Activated naive CD4-positive, alpha-beta T cell treated with anti-CD3 and anti-CD28 coated beads, Interleukin-2, amount 50 U/mL, for 24 hours (primary cell): ENCODE measurements at regions not wholly inside any gene's neighbourhood (a gene's known extent, or its start where the extent isn't known, plus 50 kb on each side); places are given as distances from the start of the nearest gene placed in this dataset.

Experiments used
- H3K27ac Mint-ChIP-seq: one replicate; pipeline ENCODE4 v1.8.0; 2021; ENCODE audit warnings: mild to moderate bottlenecking, mixed read lengths
- H3K27me3 Mint-ChIP-seq: one replicate; pipeline ENCODE4 v1.8.0; 2021; ENCODE audit warnings: mixed read lengths
- H3K36me3 Mint-ChIP-seq: one replicate; pipeline ENCODE4 v1.8.0; 2021; ENCODE audit warnings: mixed read lengths
- H3K4me1 Mint-ChIP-seq: one replicate; pipeline ENCODE4 v1.8.0; 2021; ENCODE audit warnings: mixed read lengths
- H3K4me3 Mint-ChIP-seq: one replicate; pipeline ENCODE4 v1.8.0; 2021; ENCODE audit warnings: mild to moderate bottlenecking, mixed read lengths
- H3K9me3 Mint-ChIP-seq: one replicate; pipeline ENCODE4 v1.8.0; 2021; ENCODE audit warnings: mixed read lengths

GRCh38 chr16:60558936-60559335 is 1477.3 kb downstream of the CDH8 start:
- Mint-ChIP-seq H3K27me3 (no peaks in the 10 kb centered on the region), H3K36me3 (no peaks in the 10 kb centered on the region), H3K27ac (no peak overlapping the region), H3K9me3 (peaks cover 28% of the 10 kb centered on the region), H3K4me1 (no peaks in the 10 kb centered on the region), H3K4me3 (no peak overlapping the region)

GRCh38 chr16:60553090-60553757 is 1483.0 kb downstream of the CDH8 start:
- Mint-ChIP-seq H3K9me3 (peaks cover 36% of the 10 kb centered on the region), H3K4me1 (no peaks in the 10 kb centered on the region), H3K4me3 (no peak overlapping the region), H3K36me3 (no peaks in the 10 kb centered on the region), H3K27ac (no peak overlapping the region), H3K27me3 (no peaks in the 10 kb centered on the region)

GRCh38 chr16:60541535-60541934 is 1494.7 kb downstream of the CDH8 start:
- H3K27ac Mint-ChIP-seq, result no peak overlapping the region
- peaks cover 9% of the 10 kb centered on the region for H3K9me3 Mint-ChIP-seq
- no peaks in the 10 kb centered on the region for H3K4me1 Mint-ChIP-seq
- H3K36me3 Mint-ChIP-seq, result no peaks in the 10 kb centered on the region
- no peaks in the 10 kb centered on the region for H3K27me3 Mint-ChIP-seq
- no peak overlapping the region for H3K4me3 Mint-ChIP-seq

GRCh38 chr16:60510941-60511340 is 1525.3 kb downstream of the CDH8 start:
- Mint-ChIP-seq H3K36me3 (no peaks in the 10 kb centered on the region), H3K4me1 (no peaks in the 10 kb centered on the region), H3K9me3 (peaks cover 26% of the 10 kb centered on the region), H3K27me3 (no peaks in the 10 kb centered on the region), H3K27ac (no peak overlapping the region), H3K4me3 (no peak overlapping the region)

- no peaks in the 10 kb centered on the region for H3K27me3 Mint-ChIP-seq
- peaks cover 26% of the 10 kb centered on the region for H3K9me3 Mint-ChIP-seq
- H3K36me3 Mint-ChIP-seq, result no peaks in the 10 kb centered on the region
Measured at GRCh38 chr16:60510208-60510607, 1526.0 kb downstream of the CDH8 start.

GRCh38 chr16:60491273-60491672 is 1545.0 kb downstream of the CDH8 start:
- H3K27ac Mint-ChIP-seq, result no peak overlapping the region

More at GRCh38 chr16:60510208-60510607, 1526.0 kb downstream of the CDH8 start:
- Mint-ChIP-seq H3K27ac (no peak overlapping the region), H3K4me1 (no peaks in the 10 kb centered on the region), H3K4me3 (no peak overlapping the region)

GRCh38 chr16:60485872-60486489 is 1550.3 kb downstream of the CDH8 start:
- no peak overlapping the region for H3K27ac Mint-ChIP-seq
- no peaks in the 10 kb centered on the region for H3K36me3 Mint-ChIP-seq
- H3K4me3 Mint-ChIP-seq, result no peak overlapping the region
- H3K9me3 Mint-ChIP-seq, result peaks cover 15% of the 10 kb centered on the region
- H3K4me1 Mint-ChIP-seq, result no peaks in the 10 kb centered on the region
- H3K27me3 Mint-ChIP-seq, result no peaks in the 10 kb centered on the region

More at GRCh38 chr16:60491273-60491672, 1545.0 kb downstream of the CDH8 start:
- Mint-ChIP-seq H3K4me1 (no peaks in the 10 kb centered on the region), H3K27me3 (no peaks in the 10 kb centered on the region), H3K4me3 (no peak overlapping the region), H3K36me3 (no peaks in the 10 kb centered on the region), H3K9me3 (peaks cover 5% of the 10 kb centered on the region)

GRCh38 chr16:60484901-60485300 is 1551.3 kb downstream of the CDH8 start:
- Mint-ChIP-seq H3K4me1 (no peaks in the 10 kb centered on the region), H3K36me3 (no peaks in the 10 kb centered on the region), H3K27ac (no peak overlapping the region), H3K4me3 (no peak overlapping the region), H3K9me3 (peaks cover 15% of the 10 kb centered on the region), H3K27me3 (no peaks in the 10 kb centered on the region)

- no peaks in the 10 kb centered on the region for H3K36me3 Mint-ChIP-seq
- no peak overlapping the region for H3K27ac Mint-ChIP-seq
- H3K4me3 Mint-ChIP-seq, result no peak overlapping the region
- H3K27me3 Mint-ChIP-seq, result no peaks in the 10 kb centered on the region
- no peaks in the 10 kb centered on the region for H3K4me1 Mint-ChIP-seq
- peaks cover 17% of the 10 kb centered on the region for H3K9me3 Mint-ChIP-seq
Measured at GRCh38 chr16:60481591-60481990, 1554.6 kb downstream of the CDH8 start.

- Mint-ChIP-seq H3K27ac (no peak overlapping the region), H3K4me1 (no peaks in the 10 kb centered on the region), H3K9me3 (peaks cover 25% of the 10 kb centered on the region), H3K4me3 (no peak overlapping the region), H3K27me3 (no peaks in the 10 kb centered on the region), H3K36me3 (no peaks in the 10 kb centered on the region)
Measured at GRCh38 chr16:60478810-60479209, 1557.4 kb downstream of the CDH8 start.

GRCh38 chr16:60463986-60464385 is 1572.3 kb downstream of the CDH8 start:
- H3K27me3 Mint-ChIP-seq, result no peaks in the 10 kb centered on the region
- H3K27ac Mint-ChIP-seq, result no peak overlapping the region
- no peaks in the 10 kb centered on the region for H3K36me3 Mint-ChIP-seq
- peaks cover 27% of the 10 kb centered on the region for H3K9me3 Mint-ChIP-seq
- no peaks in the 10 kb centered on the region for H3K4me1 Mint-ChIP-seq
- H3K4me3 Mint-ChIP-seq, result no peak overlapping the region

- Mint-ChIP-seq H3K27me3 (no peaks in the 10 kb centered on the region), H3K9me3 (peaks cover 5% of the 10 kb centered on the region), H3K4me1 (no peaks in the 10 kb centered on the region), H3K4me3 (no peak overlapping the region), H3K36me3 (no peaks in the 10 kb centered on the region), H3K27ac (no peak overlapping the region)
Measured at GRCh38 chr16:60459463-60459862, 1576.8 kb downstream of the CDH8 start.

- Mint-ChIP-seq H3K27ac (no peak overlapping the region), H3K4me3 (no peak overlapping the region), H3K9me3 (peaks cover 3% of the 10 kb centered on the region), H3K27me3 (no peaks in the 10 kb centered on the region), H3K4me1 (no peaks in the 10 kb centered on the region), H3K36me3 (no peaks in the 10 kb centered on the region)
Measured at GRCh38 chr16:60458255-60458654, 1578.0 kb downstream of the CDH8 start.

GRCh38 chr16:60452646-60453045 is 1583.6 kb downstream of the CDH8 start:
- no peaks in the 10 kb centered on the region for H3K27me3 Mint-ChIP-seq
- H3K4me3 Mint-ChIP-seq, result no peak overlapping the region
- H3K9me3 Mint-ChIP-seq, result peaks cover 13% of the 10 kb centered on the region

GRCh38 chr16:60438894-60439293 is 1597.3 kb downstream of the CDH8 start:
- H3K36me3 Mint-ChIP-seq, result no peaks in the 10 kb centered on the region
- no peaks in the 10 kb centered on the region for H3K27me3 Mint-ChIP-seq
- H3K4me3 Mint-ChIP-seq, result no peak overlapping the region
- no peak overlapping the region for H3K27ac Mint-ChIP-seq
- H3K9me3 Mint-ChIP-seq, result peaks cover 11% of the 10 kb centered on the region
- H3K4me1 Mint-ChIP-seq, result no peaks in the 10 kb centered on the region

More at GRCh38 chr16:60452646-60453045, 1583.6 kb downstream of the CDH8 start:
- Mint-ChIP-seq H3K4me1 (no peaks in the 10 kb centered on the region), H3K27ac (no peak overlapping the region), H3K36me3 (no peaks in the 10 kb centered on the region)

GRCh38 chr16:60432472-60432871 is 1603.8 kb downstream of the CDH8 start:
- no peaks in the 10 kb centered on the region for H3K36me3 Mint-ChIP-seq
- H3K4me3 Mint-ChIP-seq, result no peak overlapping the region
- no peaks in the 10 kb centered on the region for H3K27me3 Mint-ChIP-seq
- no peak overlapping the region for H3K27ac Mint-ChIP-seq
- H3K4me1 Mint-ChIP-seq, result no peaks in the 10 kb centered on the region
- H3K9me3 Mint-ChIP-seq, result peaks cover 33% of the 10 kb centered on the region
